ENCODE measurements at regions not wholly inside any gene's neighbourhood (a gene's known extent, or its start where the extent isn't known, plus 50 kb on each side); places are given as distances from the start of the nearest gene placed in this dataset.

- DNase-seq: no peak
Observed at GRCh38 chr2:12127638-12128037, 381.2 kb downstream of the LPIN1 start.

- DNase-seq: no peak
Observed at GRCh38 chr2:12131975-12132374, 385.5 kb downstream of the LPIN1 start.

- DNase-seq: no peak
Observed at GRCh38 chr2:12141618-12142258, 395.3 kb downstream of the LPIN1 start.

- DNase-seq: no peak
Observed at GRCh38 chr2:12151716-12152115, 405.3 kb downstream of the LPIN1 start.

GRCh38 chr2:12152888-12153287 is 406.5 kb downstream of the LPIN1 start:
- no peak for DNase-seq

- no peak for DNase-seq
Observed at GRCh38 chr2:12155303-12156051, 409.0 kb downstream of the LPIN1 start.

- no peak for DNase-seq
Observed at GRCh38 chr2:12156349-12156748, 409.9 kb downstream of the LPIN1 start.

GRCh38 chr2:12161085-12161484 is 414.7 kb downstream of the LPIN1 start:
- no peak for DNase-seq

GRCh38 chr2:12162269-12163247 is 416.1 kb downstream of the LPIN1 start:
- DNase-seq: no peak

GRCh38 chr2:12163866-12164265 is 417.4 kb downstream of the LPIN1 start:
- no peak for DNase-seq

- no peak for DNase-seq
Observed at GRCh38 chr2:12164689-12165088, 418.3 kb downstream of the LPIN1 start.

GRCh38 chr2:12167525-12168317 is 421.3 kb downstream of the LPIN1 start:
- peak; percentile 7 for DNase-seq

GRCh38 chr2:12168354-12168753 is 421.9 kb downstream of the LPIN1 start:
- DNase-seq: no peak

- DNase-seq: no peak
Observed at GRCh38 chr2:12168791-12169388, 422.5 kb downstream of the LPIN1 start.

GRCh38 chr2:12169721-12170120 is 423.3 kb downstream of the LPIN1 start:
- DNase-seq: peak; percentile 6

GRCh38 chr2:12170121-12170520 is 423.7 kb downstream of the LPIN1 start:
- DNase-seq: no peak

GRCh38 chr2:12173271-12173942 is 427.0 kb downstream of the LPIN1 start:
- no peak for DNase-seq

GRCh38 chr2:12173943-12174340 is 427.5 kb downstream of the LPIN1 start:
- DNase-seq: no peak

GRCh38 chr2:12175323-12175722 is 428.9 kb downstream of the LPIN1 start:
- DNase-seq: no peak

- peak; percentile 4 for DNase-seq
Observed at GRCh38 chr2:12176623-12177454, 430.4 kb downstream of the LPIN1 start.

All from activated naive CD4-positive, alpha-beta T cell treated with Interleukin-2 at 50 U/mL for 16 hours (primary cell).